ENCODE measurements at regions not wholly inside any gene's neighbourhood (a gene's known extent, or its start where the extent isn't known, plus 50 kb on each side); places are given as distances from the start of the nearest gene placed in this dataset.

- no peaks in the 10 kb centered on the region for H3K9me3 ChIP-seq (ENCODE audit: control insufficient read depth in 5 of 5, low read length in 5 of 5)
- no peak overlapping the region for H3K9ac ChIP-seq (ENCODE audit: low read length in 5 of 5)
- no peaks in the 10 kb centered on the region for H3K4me1 ChIP-seq (ENCODE audit: control insufficient read depth in 5 of 5, insufficient read depth in 5 of 5, low read length in 5 of 5)
- no peak overlapping the region for H3K4me3 ChIP-seq (ENCODE audit: low read depth in 1 of 5, low read length in 5 of 5)
- no peaks in the 10 kb centered on the region for H3K36me3 ChIP-seq (ENCODE audit: control insufficient read depth in 5 of 5, insufficient read depth in 5 of 5, low read length in 5 of 5)
- no peaks in the 10 kb centered on the region for H3K27me3 ChIP-seq (ENCODE audit: control insufficient read depth in 5 of 5, insufficient read depth in 4 of 5, low read length in 5 of 5)
- H3K27ac ChIP-seq (ENCODE audit: low read depth, low read length), result no peak overlapping the region
Observed at GRCh38 chr6:23266536-23266935, 697.2 kb downstream of the HDGFL1 start.

GRCh38 chr6:23267651-23268050 lies 698.3 kb downstream of the HDGFL1 start:
- no peaks in the 10 kb centered on the region for H3K27me3 ChIP-seq (ENCODE audit: control insufficient read depth in 5 of 5, insufficient read depth in 4 of 5, low read length in 5 of 5)
- no peaks in the 10 kb centered on the region for H3K4me1 ChIP-seq (ENCODE audit: control insufficient read depth in 5 of 5, insufficient read depth in 5 of 5, low read length in 5 of 5)
- no peak overlapping the region for H3K4me3 ChIP-seq (ENCODE audit: low read depth in 1 of 5, low read length in 5 of 5)
- no peaks in the 10 kb centered on the region for H3K9me3 ChIP-seq (ENCODE audit: control insufficient read depth in 5 of 5, low read length in 5 of 5)
- no peaks in the 10 kb centered on the region for H3K36me3 ChIP-seq (ENCODE audit: control insufficient read depth in 5 of 5, insufficient read depth in 5 of 5, low read length in 5 of 5)
- H3K27ac ChIP-seq (ENCODE audit: low read depth, low read length), result no peak overlapping the region
- no peak overlapping the region for H3K9ac ChIP-seq (ENCODE audit: low read length in 5 of 5)

- Histone ChIP-seq H3K36me3 (ENCODE audit: control insufficient read depth in 5 of 5, insufficient read depth in 5 of 5, low read length in 5 of 5) (no peaks in the 10 kb centered on the region), H3K9ac (ENCODE audit: low read length in 5 of 5) (no peak overlapping the region), H3K27ac (ENCODE audit: low read depth, low read length) (no peak overlapping the region), H3K4me3 (ENCODE audit: low read depth in 1 of 5, low read length in 5 of 5) (no peak overlapping the region), H3K9me3 (ENCODE audit: control insufficient read depth in 5 of 5, low read length in 5 of 5) (no peaks in the 10 kb centered on the region), H3K4me1 (ENCODE audit: control insufficient read depth in 5 of 5, insufficient read depth in 5 of 5, low read length in 5 of 5) (no peaks in the 10 kb centered on the region), H3K27me3 (ENCODE audit: control insufficient read depth in 5 of 5, insufficient read depth in 4 of 5, low read length in 5 of 5) (no peaks in the 10 kb centered on the region)
Observed at GRCh38 chr6:23268348-23268747, 699.0 kb downstream of the HDGFL1 start.

GRCh38 chr6:23269436-23269835 lies 700.1 kb downstream of the HDGFL1 start:
- Histone ChIP-seq H3K9me3 (ENCODE audit: control insufficient read depth in 5 of 5, low read length in 5 of 5) (no peaks in the 10 kb centered on the region), H3K4me3 (ENCODE audit: low read depth in 1 of 5, low read length in 5 of 5) (no peak overlapping the region), H3K27ac (ENCODE audit: low read depth, low read length) (no peak overlapping the region), H3K36me3 (ENCODE audit: control insufficient read depth in 5 of 5, insufficient read depth in 5 of 5, low read length in 5 of 5) (no peaks in the 10 kb centered on the region), H3K9ac (ENCODE audit: low read length in 5 of 5) (no peak overlapping the region), H3K4me1 (ENCODE audit: control insufficient read depth in 5 of 5, insufficient read depth in 5 of 5, low read length in 5 of 5) (no peaks in the 10 kb centered on the region), H3K27me3 (ENCODE audit: control insufficient read depth in 5 of 5, insufficient read depth in 4 of 5, low read length in 5 of 5) (no peaks in the 10 kb centered on the region)

GRCh38 chr6:23272536-23272935 lies 703.2 kb downstream of the HDGFL1 start:
- Histone ChIP-seq H3K9me3 (ENCODE audit: control insufficient read depth in 5 of 5, low read length in 5 of 5) (no peaks in the 10 kb centered on the region), H3K4me1 (ENCODE audit: control insufficient read depth in 5 of 5, insufficient read depth in 5 of 5, low read length in 5 of 5) (no peaks in the 10 kb centered on the region), H3K27ac (ENCODE audit: low read depth, low read length) (no peak overlapping the region), H3K4me3 (ENCODE audit: low read depth in 1 of 5, low read length in 5 of 5) (no peak overlapping the region), H3K27me3 (ENCODE audit: control insufficient read depth in 5 of 5, insufficient read depth in 4 of 5, low read length in 5 of 5) (no peaks in the 10 kb centered on the region), H3K36me3 (ENCODE audit: control insufficient read depth in 5 of 5, insufficient read depth in 5 of 5, low read length in 5 of 5) (no peaks in the 10 kb centered on the region), H3K9ac (ENCODE audit: low read length in 5 of 5) (no peak overlapping the region)

- Histone ChIP-seq H3K4me3 (ENCODE audit: low read depth in 1 of 5, low read length in 5 of 5) (no peak overlapping the region), H3K4me1 (ENCODE audit: control insufficient read depth in 5 of 5, insufficient read depth in 5 of 5, low read length in 5 of 5) (no peaks in the 10 kb centered on the region), H3K27me3 (ENCODE audit: control insufficient read depth in 5 of 5, insufficient read depth in 4 of 5, low read length in 5 of 5) (no peaks in the 10 kb centered on the region), H3K9ac (ENCODE audit: low read length in 5 of 5) (no peak overlapping the region), H3K9me3 (ENCODE audit: control insufficient read depth in 5 of 5, low read length in 5 of 5) (no peaks in the 10 kb centered on the region), H3K27ac (ENCODE audit: low read depth, low read length) (no peak overlapping the region), H3K36me3 (ENCODE audit: control insufficient read depth in 5 of 5, insufficient read depth in 5 of 5, low read length in 5 of 5) (no peaks in the 10 kb centered on the region)
Observed at GRCh38 chr6:23277521-23278179, 708.3 kb downstream of the HDGFL1 start.

GRCh38 chr6:23278180-23278532 lies 708.8 kb downstream of the HDGFL1 start:
- no peak overlapping the region for H3K4me3 ChIP-seq (ENCODE audit: low read depth in 1 of 5, low read length in 5 of 5)

GRCh38 chr6:23280437-23280836 lies 711.1 kb downstream of the HDGFL1 start:
- no peaks in the 10 kb centered on the region for H3K4me1 ChIP-seq (ENCODE audit: control insufficient read depth in 5 of 5, insufficient read depth in 5 of 5, low read length in 5 of 5)
- H3K27me3 ChIP-seq (ENCODE audit: control insufficient read depth in 5 of 5, insufficient read depth in 4 of 5, low read length in 5 of 5), result no peaks in the 10 kb centered on the region
- H3K9me3 ChIP-seq (ENCODE audit: control insufficient read depth in 5 of 5, low read length in 5 of 5), result no peaks in the 10 kb centered on the region
- no peak overlapping the region for H3K27ac ChIP-seq (ENCODE audit: low read depth, low read length)
- H3K36me3 ChIP-seq (ENCODE audit: control insufficient read depth in 5 of 5, insufficient read depth in 5 of 5, low read length in 5 of 5), result no peaks in the 10 kb centered on the region
- no peak overlapping the region for H3K4me3 ChIP-seq (ENCODE audit: low read depth in 1 of 5, low read length in 5 of 5)
- no peak overlapping the region for H3K9ac ChIP-seq (ENCODE audit: low read length in 5 of 5)

More at GRCh38 chr6:23278180-23278532, 708.8 kb downstream of the HDGFL1 start:
- Histone ChIP-seq H3K36me3 (ENCODE audit: control insufficient read depth in 5 of 5, insufficient read depth in 5 of 5, low read length in 5 of 5) (no peaks in the 10 kb centered on the region), H3K4me1 (ENCODE audit: control insufficient read depth in 5 of 5, insufficient read depth in 5 of 5, low read length in 5 of 5) (no peaks in the 10 kb centered on the region), H3K9me3 (ENCODE audit: control insufficient read depth in 5 of 5, low read length in 5 of 5) (no peaks in the 10 kb centered on the region), H3K9ac (ENCODE audit: low read length in 5 of 5) (no peak overlapping the region), H3K27ac (ENCODE audit: low read depth, low read length) (no peak overlapping the region), H3K27me3 (ENCODE audit: control insufficient read depth in 5 of 5, insufficient read depth in 4 of 5, low read length in 5 of 5) (no peaks in the 10 kb centered on the region)

- H3K27ac ChIP-seq (ENCODE audit: low read depth, low read length), result no peak overlapping the region
- no peak overlapping the region for H3K9ac ChIP-seq (ENCODE audit: low read length in 5 of 5)
- H3K36me3 ChIP-seq (ENCODE audit: control insufficient read depth in 5 of 5, insufficient read depth in 5 of 5, low read length in 5 of 5), result no peaks in the 10 kb centered on the region
- H3K9me3 ChIP-seq (ENCODE audit: control insufficient read depth in 5 of 5, low read length in 5 of 5), result no peaks in the 10 kb centered on the region
- H3K27me3 ChIP-seq (ENCODE audit: control insufficient read depth in 5 of 5, insufficient read depth in 4 of 5, low read length in 5 of 5), result no peaks in the 10 kb centered on the region
- no peak overlapping the region for H3K4me3 ChIP-seq (ENCODE audit: low read depth in 1 of 5, low read length in 5 of 5)
- H3K4me1 ChIP-seq (ENCODE audit: control insufficient read depth in 5 of 5, insufficient read depth in 5 of 5, low read length in 5 of 5), result no peaks in the 10 kb centered on the region
Observed at GRCh38 chr6:23282252-23283021, 713.1 kb downstream of the HDGFL1 start.

- no peak overlapping the region for H3K9ac ChIP-seq (ENCODE audit: low read length in 5 of 5)
- H3K9me3 ChIP-seq (ENCODE audit: control insufficient read depth in 5 of 5, low read length in 5 of 5), result no peaks in the 10 kb centered on the region
- H3K4me3 ChIP-seq (ENCODE audit: low read depth in 1 of 5, low read length in 5 of 5), result no peak overlapping the region
- H3K36me3 ChIP-seq (ENCODE audit: control insufficient read depth in 5 of 5, insufficient read depth in 5 of 5, low read length in 5 of 5), result no peaks in the 10 kb centered on the region
- no peak overlapping the region for H3K27ac ChIP-seq (ENCODE audit: low read depth, low read length)
- no peaks in the 10 kb centered on the region for H3K4me1 ChIP-seq (ENCODE audit: control insufficient read depth in 5 of 5, insufficient read depth in 5 of 5, low read length in 5 of 5)
- no peaks in the 10 kb centered on the region for H3K27me3 ChIP-seq (ENCODE audit: control insufficient read depth in 5 of 5, insufficient read depth in 4 of 5, low read length in 5 of 5)
Observed at GRCh38 chr6:23293653-23294052, 724.3 kb downstream of the HDGFL1 start.

Data from subcutaneous abdominal adipose tissue (tissue), 5 donors.